Medulla oblongata (tissue), 1 donor: ENCODE measurements at regions not wholly inside any gene's neighbourhood (a gene's known extent, or its start where the extent isn't known, plus 50 kb on each side); places are given as distances from the start of the nearest gene placed in this dataset.

ENCODE experiments used
- DNase-seq: peaks from one replicate; pipeline ENCODE4 v3.0.0-alpha.2; 2015; ENCODE audit errors: extremely low spot score

GRCh38 chr3:27861046-27862036 is 139.2 kb upstream of the EOMES start:
- DNase-seq = no peak

GRCh38 chr3:27865731-27866130 is 143.6 kb upstream of the EOMES start:
- DNase-seq = no peak

GRCh38 chr3:27869152-27869551 is 147.0 kb upstream of the EOMES start:
- no peak for DNase-seq

GRCh38 chr3:27877061-27878013 is 155.2 kb upstream of the EOMES start:
- no peak for DNase-seq

GRCh38 chr3:27878014-27878383 is 155.9 kb upstream of the EOMES start:
- DNase-seq = no peak

GRCh38 chr3:27880969-27881892 is 159.1 kb upstream of the EOMES start:
- DNase-seq = no peak

- no peak for DNase-seq
Measured at GRCh38 chr3:27883266-27883665, 161.1 kb upstream of the EOMES start.

GRCh38 chr3:27885641-27886040 is 163.5 kb upstream of the EOMES start:
- DNase-seq = no peak

GRCh38 chr3:27888562-27888961 is 166.4 kb upstream of the EOMES start:
- DNase-seq = no peak

- DNase-seq = no peak
Measured at GRCh38 chr3:27889745-27890144, 167.6 kb upstream of the EOMES start.

GRCh38 chr3:27900316-27900715 is 178.2 kb upstream of the EOMES start:
- no peak for DNase-seq

- no peak for DNase-seq
Measured at GRCh38 chr3:27903446-27903845, 181.3 kb upstream of the EOMES start.

- no peak for DNase-seq
Measured at GRCh38 chr3:27905625-27906024, 183.5 kb upstream of the EOMES start.

- DNase-seq = no peak
Measured at GRCh38 chr3:27907148-27907547, 185.0 kb upstream of the EOMES start.

GRCh38 chr3:27907929-27908328 is 185.8 kb upstream of the EOMES start:
- no peak for DNase-seq

- DNase-seq = no peak
Measured at GRCh38 chr3:27910456-27910855, 188.3 kb upstream of the EOMES start.

- no peak for DNase-seq
Measured at GRCh38 chr3:27914199-27914598, 192.1 kb upstream of the EOMES start.

GRCh38 chr3:27923349-27924068 is 201.4 kb upstream of the EOMES start:
- DNase-seq = no peak

GRCh38 chr3:27927882-27928281 is 205.8 kb upstream of the EOMES start:
- no peak for DNase-seq

GRCh38 chr3:27930052-27930602 is 208.0 kb upstream of the EOMES start:
- DNase-seq = no peak
